NT2/D1 (cell line): ENCODE measurements at regions not wholly inside any gene's neighbourhood (a gene's known extent, or its start where the extent isn't known, plus 50 kb on each side); places are given as distances from the start of the nearest gene placed in this dataset.

Experiments used
- SUZ12 ChIP-seq: IDR thresholded peaks from 2 replicates; pipeline ENCODE4 v1.6.1; 2011; ENCODE audit not compliant: insufficient read length, insufficient read depth; ENCODE audit errors: extremely low read depth
- YY1 ChIP-seq: IDR thresholded peaks from 2 replicates; pipeline ENCODE4 v1.6.1; 2011; ENCODE audit not compliant: insufficient read length, insufficient read depth
- ZNF274 ChIP-seq: IDR thresholded peaks from 2 replicates; pipeline ENCODE4 v1.6.1; 2011; ENCODE audit warnings: mild to moderate bottlenecking, low read depth, low read length

DNA sequence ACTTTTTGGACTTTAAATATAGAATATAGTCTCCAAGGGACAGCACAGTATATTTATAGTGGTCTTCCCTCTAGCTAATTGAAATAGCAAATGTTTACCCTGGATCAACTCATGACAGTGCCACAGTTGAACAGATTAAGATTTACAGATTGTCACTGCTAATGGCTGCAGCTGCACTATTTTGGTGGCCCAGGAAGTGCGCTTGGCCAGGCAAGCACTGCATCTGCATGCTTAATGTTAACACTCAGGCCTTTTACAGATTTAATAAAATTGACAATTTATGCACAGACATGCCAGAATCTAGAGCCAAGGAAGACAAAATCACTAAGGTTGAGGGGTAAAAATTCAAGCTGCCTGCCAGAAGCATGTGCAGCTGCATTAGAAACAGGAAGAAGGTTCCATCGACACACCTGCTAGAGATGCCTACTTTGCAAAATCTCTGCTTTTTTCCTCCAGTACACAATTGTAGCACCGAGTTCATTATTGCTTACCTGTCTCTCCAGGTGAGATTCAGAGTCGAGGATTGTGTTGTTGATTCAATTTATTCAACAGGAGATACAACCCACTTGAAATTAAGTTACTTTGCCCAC is 1042.3 kb upstream of the NRXN1 start:
- no peak for TF ChIP-seq ZNF274
- TF ChIP-seq SUZ12 = no peak
- TF ChIP-seq YY1 = no peak
